Activated T-helper 1 cell treated with anti-CD3 and anti-CD28 coated beads, Interleukin-2, amount 50 U/mL, for 16 hours (primary cell): ENCODE measurements at regions not wholly inside any gene's neighbourhood (a gene's known extent, or its start where the extent isn't known, plus 50 kb on each side); places are given as distances from the start of the nearest gene placed in this dataset.
A peak's percentile ranks its signal among the peaks of the same experiment; 100 is the strongest.

ENCODE experiments used
- DNase-seq, 2 donors: peaks; one replicate each; pipeline ENCODE4 v3.0.0-alpha.2; 2020; ENCODE audit warnings: low read depth in 1 of 2, low spot score in 1 of 2

GRCh38 chr10:63707254-63707910 is 186.2 kb downstream of the REEP3 start:
- DNase-seq: no peak

- no peak for DNase-seq
Observed at GRCh38 chr10:63708421-63708820, 187.2 kb downstream of the REEP3 start.

GRCh38 chr10:63710703-63711102 is 189.5 kb downstream of the REEP3 start:
- no peak for DNase-seq

DNA sequence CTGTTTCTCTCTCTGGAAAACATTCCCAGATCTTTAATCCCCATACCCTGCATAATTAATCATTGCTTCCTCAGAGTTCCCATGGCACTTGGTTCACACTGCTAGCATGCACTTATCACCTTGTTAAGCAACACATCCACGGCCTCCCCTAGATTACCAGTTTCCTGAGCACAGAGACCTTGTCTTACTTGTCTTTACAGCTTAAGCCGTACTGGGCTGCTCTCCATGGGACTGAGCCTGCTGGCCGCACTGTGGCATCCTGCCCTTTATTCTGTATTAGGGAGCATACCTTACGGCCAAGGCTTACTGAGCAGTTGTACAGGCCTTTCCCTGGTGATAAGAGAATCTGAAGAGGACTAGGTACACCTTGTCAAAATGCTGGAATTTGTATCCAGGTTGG is 190.2 kb downstream of the REEP3 start:
- DNase-seq: no peak

DNA sequence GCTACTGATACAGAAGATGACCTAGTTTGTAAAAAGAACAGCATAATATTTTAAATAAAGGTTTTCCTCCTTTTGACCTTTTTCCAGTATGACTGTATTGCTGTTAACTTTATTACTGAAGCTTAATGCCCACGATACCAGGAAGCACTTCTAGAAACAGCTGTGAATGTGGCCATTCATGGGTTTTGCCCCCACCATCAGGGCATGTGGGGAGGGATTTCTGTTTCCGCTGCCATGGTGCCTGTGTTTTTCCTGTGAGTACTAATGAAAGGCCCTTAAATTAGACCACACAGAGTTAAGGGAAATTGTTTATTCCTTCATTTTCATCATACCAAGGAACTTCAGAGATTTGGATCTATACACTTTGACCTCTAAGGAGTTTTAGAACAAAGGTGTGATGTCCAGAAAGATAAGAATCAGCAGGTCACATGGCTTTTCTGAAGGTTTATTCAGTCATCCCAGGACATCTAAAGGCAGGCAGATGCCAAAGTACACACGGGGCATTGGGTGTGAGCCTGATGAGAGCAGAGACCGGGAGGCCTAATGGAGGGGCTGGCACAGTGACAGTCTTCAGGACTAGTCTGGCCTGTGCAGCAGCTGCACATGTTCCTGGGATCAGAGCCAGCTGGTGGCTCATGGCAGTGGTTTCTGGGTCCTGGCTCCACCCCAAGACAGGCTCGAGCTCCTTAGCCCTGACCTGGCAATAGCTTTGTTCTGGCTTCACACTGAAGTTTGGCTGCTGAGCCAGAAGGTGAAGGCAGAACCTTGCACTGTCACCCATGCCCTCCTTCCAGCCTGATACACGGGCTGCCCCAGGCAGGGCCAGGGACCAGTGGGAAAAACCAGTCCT is 190.9 kb downstream of the REEP3 start:
- DNase-seq: no peak

DNA sequence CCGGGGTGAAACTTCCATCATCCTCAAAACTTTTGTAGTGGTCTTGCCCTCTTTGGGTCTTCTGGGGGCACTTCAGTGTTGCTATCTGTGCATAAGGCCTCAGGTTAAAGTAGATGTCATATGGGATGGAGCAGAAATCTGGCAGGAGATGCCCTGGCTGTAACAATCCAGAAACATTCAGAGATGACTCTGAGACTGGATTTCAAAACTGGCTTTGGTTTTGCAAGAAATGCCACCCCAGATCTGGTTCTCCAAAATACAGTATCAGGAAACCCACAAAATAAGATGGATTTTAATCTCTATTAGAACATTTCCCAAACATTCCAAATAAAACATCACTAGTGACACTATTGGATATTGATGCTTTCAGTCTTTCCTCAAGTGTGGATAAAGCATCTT is 191.5 kb downstream of the REEP3 start:
- DNase-seq: no peak

DNA sequence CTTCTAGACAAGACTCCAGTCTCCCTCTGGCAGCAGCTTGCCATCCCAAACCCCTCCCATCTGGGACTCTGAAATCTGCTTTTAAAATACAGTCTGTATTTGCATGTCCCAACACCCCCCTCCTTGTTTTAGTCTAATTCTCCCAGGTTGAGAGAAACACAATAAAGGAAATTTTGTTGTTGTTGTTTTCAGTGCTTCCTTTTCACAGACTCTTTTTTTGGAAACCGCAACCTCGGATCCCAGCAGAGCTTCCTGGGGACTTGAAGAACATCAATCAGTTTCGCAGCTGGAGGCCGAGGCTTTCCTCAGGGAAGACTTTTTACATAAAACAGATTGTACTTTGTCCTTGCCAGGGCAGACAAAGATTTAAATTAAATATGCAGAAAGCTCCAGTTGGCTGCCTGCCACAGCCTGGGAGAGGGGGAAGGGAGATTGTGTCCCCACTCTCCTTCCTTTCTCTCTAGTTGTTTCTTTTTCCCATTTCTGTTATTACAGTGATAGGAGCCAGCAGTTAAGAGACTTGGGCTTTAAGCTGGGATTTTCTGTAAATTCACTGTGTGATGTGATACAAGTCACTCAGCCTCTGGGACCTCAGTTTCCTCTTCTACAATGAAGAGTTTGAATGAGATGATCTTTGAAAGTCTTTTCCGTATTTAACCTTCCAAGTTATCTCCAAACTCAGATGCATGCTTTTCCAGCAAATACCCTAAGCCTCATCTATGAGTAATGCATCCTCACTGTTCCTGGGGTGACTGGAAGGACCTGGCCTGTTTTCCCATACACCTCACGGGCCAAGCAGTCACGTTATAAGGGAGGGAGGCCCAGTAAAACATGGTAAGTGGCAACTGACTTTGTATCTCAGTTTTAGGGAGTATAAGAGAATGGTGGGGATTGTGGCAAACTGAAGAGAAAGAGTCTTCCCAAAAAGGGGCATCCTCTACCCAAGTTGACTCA is 192.3 kb downstream of the REEP3 start:
- DNase-seq: no peak

- no peak for DNase-seq
Observed at GRCh38 chr10:63716016-63716580, 194.9 kb downstream of the REEP3 start.

DNA sequence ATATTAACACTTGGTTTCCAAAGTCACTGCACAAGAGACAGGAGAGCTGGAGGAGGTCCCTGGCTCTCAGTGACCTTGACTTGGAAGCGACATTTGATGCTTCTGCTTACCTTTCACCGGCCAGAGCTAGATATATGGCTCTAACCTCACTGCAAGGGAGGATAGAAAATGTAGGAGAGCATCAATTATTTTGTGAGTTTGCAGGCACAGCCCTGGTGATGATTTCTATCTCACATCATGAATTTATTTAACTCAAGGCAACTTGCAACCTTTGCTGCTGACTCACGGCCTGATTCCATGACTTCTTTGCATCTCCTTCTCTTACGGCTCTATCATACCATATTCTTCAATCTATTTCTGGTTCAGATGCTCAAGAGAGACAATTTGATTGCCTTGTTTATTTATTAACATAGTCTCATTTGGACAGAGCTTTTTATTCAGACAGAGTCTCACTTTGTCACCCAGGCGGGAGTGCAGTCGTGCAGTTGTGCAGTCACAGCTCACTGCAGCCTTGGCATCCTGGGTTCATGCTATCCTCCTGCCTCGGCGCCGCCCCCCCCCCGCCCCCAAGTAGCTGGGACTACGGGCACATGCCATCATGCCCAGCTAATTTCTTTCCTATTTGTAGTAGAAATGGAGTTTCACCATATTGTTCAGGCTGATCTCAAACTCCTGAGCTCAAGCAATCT is 196.0 kb downstream of the REEP3 start:
- no peak for DNase-seq

DNA sequence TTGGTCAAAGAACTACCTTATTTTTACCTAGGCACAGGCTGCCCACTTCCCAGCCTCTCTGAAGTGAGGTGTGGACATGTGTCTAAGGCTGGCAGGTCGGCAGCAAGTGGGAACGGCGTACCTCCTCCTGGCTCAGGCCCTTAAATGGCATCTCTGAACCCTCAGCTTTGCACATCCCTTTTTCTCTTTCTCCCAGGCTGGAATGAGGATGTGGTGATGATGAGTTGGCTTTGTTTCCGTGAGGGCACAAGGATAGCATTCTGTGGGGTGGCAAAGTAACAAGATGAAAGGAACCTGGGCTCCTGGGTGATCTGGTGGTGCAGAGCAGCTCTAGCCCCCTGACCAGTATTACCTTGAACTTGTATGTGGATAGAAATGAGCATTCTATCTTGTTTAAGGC is 196.8 kb downstream of the REEP3 start:
- no peak for DNase-seq

- no peak for DNase-seq
Observed at GRCh38 chr10:63718421-63718820, 197.2 kb downstream of the REEP3 start.

DNA sequence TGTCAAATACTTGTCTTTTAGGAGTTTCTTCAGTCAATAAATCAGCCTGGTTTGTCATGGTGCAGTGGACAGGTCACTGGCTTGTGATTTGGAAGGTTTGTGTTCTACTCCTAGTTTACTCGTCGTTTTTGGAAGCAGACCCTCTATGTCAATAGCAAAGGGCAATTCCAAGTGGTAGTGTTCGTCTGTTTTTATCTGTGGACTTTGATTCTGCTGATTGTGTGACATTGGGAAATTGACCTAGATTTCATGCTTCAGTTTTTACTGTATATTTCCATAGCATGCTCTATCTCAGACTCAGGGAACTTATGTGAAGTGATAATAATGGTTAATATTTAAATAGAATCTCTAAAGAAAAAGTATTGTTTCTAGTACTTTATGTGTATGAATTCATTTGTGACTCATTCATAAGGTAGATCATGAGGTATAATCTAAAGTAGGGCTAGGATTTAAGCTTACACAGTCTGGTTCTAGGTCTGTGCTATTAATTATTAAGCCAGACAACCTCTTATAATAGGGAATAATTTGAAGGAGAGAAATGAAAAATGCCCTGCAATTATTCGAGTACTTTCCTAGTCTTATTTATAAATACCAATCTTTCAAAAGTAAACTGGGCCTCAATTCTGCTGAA is 198.1 kb downstream of the REEP3 start:
- no peak for DNase-seq

GRCh38 chr10:63720072-63720537 is 198.9 kb downstream of the REEP3 start:
- peak in 1 of 2 donors; percentile 10 for DNase-seq

GRCh38 chr10:63720676-63721075 is 199.5 kb downstream of the REEP3 start:
- DNase-seq: no peak

DNA sequence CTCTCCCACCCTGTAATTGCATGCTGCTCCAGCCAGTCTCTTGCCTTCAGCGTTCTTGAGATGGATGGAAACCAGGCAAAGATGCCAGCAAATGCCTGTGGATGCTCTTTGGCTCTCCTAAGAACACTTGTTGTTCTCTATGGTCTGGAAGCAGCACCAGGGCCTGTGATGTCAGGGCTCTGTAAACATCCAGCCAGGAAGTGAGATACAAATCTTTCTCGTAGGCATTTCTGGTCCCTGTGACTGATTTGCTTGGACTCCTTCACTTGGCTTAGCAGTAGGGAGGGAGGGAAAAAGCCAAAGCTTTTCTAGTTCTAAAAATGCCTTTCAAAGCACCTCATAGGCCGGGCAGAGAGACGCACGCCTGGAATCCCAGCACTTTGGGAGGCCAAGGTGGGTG is 201.3 kb downstream of the REEP3 start:
- DNase-seq: no peak

DNA sequence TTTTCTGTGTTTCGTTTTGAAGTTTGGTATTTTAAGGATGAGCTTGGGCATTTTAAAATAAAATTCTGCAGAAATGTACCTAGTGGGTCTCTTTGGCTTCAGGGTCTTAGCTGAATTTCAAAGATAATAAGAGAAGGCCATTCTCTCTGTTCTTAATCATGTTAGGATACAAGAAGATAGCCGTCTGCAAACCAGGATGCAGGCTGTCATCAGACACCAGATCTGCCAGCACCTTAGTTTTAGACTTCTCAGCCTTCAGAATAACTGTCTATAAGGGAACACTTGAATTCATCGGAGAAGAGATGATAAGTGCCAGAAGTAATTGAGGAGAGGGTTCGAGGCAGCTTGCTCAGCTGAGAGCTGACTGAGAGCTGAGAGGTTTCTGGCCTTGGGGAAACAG is 202.1 kb downstream of the REEP3 start:
- no peak for DNase-seq

DNA sequence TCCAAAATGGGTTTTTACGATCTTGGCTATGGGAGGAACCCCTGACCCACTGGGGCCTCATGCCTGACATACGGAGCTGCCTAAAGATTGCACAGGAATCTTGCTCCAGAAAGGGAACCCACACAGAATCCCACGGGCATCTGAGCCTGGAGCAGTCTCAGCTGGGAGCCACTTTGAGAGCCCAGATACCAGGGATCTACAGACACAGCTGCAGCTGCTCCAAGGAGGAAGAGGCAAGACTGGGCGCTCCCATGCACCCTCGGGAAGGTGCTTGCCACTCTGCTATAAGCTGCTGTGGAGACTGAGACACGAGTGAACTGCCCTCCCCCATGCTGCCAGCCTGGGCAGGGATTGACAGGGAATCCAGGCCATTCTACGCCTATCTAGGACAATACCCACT is 202.5 kb downstream of the REEP3 start:
- DNase-seq: no peak

GRCh38 chr10:63724922-63725321 is 203.7 kb downstream of the REEP3 start:
- no peak for DNase-seq

- DNase-seq: no peak
Observed at GRCh38 chr10:63726867-63727266, 205.7 kb downstream of the REEP3 start.

DNA sequence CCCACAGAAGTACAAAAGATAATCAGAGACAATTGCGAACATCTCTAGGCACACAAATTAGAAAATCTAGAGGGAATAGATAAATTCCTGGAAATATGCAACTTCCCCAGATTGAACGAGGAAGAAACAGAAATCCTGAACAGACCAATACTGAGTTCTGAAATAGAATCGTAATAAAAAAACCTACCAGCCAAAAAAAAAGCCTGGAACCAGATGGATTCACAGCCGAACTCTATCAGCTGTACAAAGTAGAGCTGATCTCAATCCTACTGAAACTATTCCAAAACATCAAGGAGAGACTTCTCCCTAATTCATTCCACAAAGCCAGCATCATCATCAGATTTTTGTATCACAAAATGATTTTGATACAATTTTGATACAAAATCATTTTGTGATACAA is 206.4 kb downstream of the REEP3 start:
- DNase-seq: no peak
